ENCODE measurements at regions not wholly inside any gene's neighbourhood (a gene's known extent, or its start where the extent isn't known, plus 50 kb on each side); places are given as distances from the start of the nearest gene placed in this dataset.

DNA sequence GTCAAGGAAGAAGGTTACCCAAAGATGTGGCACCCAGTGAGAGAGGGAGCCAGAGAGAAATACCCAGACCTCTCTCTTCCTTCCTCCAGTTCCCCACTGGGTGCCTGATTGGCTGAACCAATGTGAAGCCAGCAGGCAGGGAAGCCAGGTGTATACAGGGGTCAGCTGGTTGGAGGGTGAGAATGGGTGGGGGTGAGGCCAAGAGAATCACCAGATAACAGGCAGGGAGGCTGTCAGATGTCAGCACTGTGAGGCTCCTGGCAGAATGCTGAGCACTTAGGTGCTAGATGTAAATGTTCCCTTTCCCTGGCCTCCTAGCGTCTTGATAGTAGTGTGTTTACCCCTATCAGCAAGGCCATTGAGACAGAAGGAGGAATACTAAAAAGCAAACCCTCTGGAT lies 104.0 kb upstream of the MGAT5 start:
- no peak for DNase-seq

DNA sequence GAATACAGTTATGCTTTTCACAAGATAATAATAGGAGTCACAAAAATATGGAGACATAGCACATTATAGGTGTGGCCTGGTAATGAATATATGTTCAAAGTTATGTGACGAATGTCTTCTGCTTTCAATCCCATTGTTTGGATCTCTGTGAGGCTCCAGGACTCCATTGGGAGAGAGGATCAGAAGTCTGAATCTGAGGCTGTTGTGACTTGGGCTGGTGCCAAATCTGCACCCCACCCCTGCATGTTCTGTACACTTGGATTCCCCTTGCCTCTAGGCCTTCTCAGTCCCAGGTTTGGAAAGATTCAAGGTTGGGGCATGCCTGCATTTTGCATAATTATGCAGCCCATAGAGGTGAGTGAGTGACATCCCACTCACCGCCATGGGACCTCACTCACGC lies 103.1 kb upstream of the MGAT5 start:
- DNase-seq, result no peak

DNA sequence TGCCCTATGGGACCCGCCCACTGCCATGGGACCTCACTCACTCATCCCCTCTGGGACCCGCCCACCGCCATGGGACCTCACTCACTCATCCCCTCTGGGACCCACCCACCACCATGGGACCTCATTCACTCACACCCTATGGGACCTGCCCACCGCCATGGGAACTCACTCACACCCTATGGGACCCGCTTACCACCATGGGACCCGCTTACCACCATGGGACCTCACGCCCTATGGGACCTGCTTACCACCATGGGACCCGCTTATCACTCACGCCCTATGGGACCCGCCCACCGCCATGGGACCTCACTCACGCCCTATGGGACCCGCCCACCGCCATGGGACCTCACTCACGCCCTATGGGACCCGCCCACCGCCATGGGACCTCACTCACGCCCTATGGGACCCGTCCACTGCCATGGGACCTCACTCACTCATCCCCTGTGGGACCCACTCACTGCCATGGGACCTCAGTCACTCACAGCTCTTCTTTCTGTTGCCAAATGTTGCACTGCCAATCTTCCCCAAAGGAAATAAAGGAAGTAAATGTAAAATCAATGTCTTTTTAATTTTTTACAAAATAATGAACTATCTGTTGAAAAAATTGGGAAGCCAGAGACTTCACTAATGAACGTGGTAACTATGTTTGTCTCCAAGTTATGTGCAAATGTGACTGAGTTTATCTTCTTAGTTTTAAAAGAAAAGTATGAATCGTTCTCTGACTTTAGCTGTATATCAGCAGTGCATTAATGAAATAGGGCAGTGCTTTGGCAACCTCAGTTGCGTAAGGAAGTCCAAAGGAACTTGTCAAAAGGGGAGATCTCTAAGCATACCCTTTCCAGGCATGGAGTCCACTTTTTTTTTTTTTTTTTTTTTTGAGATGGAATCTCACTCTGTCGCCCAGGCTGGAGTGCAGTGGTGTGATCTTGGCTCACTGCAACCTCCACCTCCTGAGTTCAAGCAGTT lies 101.5 kb upstream of the MGAT5 start:
- DNase-seq, result no peak

DNA sequence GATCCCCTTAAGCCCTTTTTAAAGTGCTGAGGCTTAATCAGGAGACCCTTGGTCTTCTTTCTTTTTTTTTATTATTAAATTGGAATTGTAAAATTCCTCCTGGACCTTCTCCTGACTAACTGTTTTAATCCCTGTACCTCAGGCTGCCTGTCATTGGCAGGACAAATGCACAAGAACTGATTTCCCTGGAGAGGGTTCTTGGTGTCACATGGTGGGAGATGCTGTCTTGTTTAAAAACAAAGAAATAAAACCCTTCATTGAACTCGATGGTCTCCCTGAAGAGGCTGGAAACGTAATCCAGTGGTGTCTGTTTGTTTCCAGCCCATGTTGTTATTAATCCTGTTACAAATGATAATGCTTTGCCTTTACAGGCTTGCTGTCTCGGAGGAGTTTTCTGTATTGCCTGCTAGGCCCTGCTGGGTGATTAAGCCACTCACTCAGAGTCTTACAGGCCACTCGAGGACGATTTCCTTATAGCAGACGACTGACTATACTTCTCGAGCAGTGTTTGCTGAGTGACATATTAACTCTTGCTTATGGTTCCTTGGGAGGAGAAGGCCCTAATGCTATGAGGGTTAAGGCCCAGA lies 100.5 kb upstream of the MGAT5 start:
- no peak for DNase-seq

DNA sequence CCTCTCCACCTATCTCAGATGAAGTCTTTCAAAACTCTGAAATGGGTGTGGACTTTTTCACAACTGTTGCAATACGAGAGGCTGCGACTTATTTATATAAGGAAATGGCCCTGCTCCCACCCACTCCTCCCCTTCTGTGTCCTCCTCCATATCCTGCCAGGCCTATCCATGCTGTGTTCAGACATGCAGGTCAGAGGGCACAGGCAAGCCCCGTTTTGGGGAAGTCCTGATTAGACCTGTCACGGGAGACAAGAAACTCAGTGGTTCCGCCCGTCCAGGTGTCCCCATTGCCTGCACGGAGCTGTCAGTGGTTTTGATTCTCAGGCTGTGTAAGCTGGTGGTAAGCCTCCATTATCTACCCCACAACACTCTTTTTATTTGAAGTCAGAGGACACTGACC lies 99.6 kb upstream of the MGAT5 start:
- no peak for DNase-seq

DNA sequence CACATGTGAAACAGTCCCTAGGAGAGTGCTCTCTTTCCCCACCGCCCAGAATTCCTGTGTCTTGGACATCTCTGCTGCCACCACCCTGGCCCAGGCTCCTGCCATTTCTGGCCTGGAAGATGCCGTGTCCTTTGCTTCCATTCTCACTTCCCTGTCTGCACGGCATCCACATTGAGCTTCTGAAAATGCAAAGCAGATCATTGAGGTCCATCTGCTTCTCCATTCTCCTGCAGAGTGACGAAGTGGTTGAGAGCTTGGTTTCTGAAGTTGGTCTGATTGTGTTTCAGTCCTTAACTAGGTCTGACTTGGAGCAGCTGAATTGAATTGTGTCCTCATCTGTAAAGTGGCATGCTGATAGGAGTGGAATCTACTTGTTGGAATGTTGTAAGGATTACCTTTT lies 98.7 kb upstream of the MGAT5 start:
- no peak for DNase-seq

DNA sequence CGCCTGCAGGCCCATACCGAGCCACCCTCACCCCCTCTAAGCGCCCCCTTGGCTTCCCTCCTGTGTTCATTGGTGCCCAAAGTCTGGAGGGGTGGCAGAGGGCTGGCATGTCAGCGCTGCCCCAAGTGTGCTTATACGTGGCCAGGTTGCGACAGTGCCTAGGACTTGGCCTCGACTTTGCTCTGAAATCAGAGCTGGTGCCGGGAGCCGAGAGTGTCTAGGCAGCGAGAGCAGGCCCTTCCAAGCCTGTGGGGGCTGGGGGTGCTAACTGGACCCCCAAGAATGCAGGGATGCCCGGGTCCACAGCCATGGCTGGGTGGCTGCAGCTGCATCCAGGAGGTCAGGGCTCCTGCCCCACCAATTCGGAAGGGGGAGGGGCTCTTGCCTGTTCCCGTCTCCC lies 95.6 kb upstream of the MGAT5 start:
- no peak for DNase-seq

DNA sequence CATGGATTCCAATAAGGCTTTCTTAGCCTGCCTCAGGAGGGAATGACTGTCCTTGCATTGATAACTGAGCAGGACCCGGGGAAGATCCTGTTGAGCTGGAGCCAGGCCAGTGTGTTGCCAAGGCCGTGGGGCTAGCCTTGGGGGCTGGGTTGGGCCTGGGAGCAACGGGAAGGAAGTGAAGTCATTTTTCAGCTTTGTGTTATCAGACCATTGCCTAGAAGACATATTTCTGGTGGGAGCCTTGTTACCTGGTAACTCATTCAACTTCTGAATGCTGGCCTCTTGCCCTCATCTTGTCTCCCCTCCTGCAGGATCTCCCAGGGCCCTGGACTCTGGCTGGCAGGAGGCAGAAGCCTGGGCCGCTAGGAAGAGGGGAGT lies 92.7 kb upstream of the MGAT5 start:
- no peak for DNase-seq

DNA sequence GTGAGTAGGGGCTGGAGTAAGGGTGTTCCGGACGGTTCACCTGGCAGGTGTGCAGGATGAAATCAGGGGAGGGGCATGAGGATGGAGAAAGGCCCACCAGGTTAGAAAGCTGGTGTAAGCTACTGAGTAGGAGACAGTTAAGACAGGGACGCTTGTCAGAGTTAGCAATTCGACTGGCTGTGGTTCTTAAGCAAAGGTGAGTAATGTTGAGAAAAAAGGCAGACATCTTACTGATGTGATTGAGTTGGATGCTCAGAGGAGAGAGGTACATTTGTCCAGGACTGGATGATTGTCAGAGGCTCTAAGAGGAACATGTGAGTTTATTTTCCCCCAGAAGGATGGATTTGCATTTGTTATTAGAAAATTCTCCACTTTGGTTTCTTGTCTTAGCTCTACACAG lies 90.5 kb upstream of the MGAT5 start:
- DNase-seq, result no peak

DNA sequence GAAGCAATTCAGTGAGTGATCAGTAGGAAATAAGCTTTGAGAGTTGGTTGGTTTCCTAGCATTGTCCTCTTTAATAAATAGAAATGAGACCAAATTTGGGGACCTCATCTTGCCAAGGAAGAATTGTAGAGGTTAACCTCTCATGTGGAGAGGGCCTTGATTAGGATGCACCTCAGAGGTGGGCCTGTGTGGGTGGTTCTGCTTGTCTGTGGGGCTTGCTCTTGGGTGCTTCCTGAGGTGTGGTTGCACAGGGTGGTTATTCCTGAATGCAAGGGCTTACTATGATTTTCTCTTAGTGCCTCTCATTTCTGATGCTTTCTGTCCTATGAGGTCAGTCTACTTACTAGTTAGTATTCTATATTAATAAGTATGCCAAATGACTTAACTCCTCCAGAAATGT lies 89.6 kb upstream of the MGAT5 start:
- DNase-seq, result no peak

DNA sequence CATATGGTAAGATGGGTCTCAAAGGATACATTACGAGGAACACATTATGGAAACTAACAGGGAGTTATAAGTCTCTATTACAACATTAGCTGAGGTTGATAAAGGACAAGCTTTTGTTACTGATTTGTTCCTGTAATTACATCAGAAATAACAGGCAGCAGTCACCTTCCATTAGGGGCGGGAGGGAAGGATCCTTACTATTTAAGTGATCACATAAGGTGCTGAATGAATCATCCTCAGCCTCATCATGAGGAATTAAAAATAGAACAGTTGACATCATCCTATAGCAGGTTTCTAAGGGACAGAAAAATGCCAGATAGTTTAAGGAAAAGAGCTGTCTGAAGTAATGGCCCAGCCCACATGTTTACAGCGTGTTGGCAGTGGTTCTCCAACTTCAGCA lies 86.9 kb upstream of the MGAT5 start:
- DNase-seq, result no peak

DNA sequence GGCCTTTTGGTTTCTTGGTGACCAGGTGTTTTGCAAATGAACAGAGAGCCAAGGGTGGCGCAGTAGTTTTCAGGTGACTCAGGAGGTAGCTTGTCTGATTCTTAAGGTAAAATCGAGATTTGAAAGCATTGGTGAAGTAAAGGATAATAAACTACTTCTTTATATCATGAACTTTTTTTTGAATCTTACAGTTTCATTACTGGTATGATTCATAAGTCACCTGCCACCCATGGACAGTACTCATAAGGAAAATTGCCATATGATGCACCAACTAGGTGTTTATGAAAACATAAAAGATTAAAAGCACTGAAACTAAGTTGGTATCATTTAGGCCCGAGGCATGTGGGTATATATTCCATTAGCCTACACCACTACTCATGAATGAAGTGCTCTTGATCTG lies 84.1 kb upstream of the MGAT5 start:
- DNase-seq, result no peak

DNA sequence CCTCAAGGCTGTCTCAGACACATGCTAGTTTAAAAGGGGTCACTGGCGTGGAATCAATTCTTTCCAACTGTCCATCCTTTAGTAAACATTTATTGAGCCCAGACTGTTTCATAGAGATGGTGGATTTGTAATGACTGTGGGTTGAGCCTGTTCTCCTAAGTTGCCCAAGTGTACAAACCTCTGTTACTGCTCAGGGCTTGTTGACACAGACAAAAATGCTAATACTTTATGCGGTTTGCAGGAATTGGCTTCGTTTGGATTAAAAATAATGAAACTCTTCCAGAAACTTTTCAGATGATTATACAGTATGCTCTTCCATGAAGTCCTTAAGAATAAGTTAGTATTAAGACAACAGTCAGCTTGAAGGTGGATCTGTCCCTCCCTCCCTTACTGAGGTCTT lies 83.6 kb upstream of the MGAT5 start:
- DNase-seq, result no peak

DNA sequence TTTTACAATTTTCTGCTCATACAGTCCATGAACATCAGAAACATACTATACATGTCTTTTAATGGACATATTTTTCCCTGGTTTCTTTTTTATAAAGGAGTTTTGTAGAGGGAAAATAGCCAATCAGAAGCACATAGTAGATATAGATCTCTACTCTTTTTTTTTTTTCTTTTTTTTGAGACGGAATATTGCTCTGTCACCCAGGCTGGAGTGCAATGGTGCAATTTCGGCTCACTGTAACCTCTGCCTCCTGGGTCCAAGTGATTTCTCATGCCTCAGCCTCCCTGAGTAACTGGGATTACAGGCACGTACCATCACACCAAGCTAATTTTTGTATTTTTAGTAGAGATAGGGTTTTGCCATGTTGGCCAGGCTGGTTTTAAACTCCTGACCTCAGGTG lies 83.2 kb upstream of the MGAT5 start:
- DNase-seq, result no peak

DNA sequence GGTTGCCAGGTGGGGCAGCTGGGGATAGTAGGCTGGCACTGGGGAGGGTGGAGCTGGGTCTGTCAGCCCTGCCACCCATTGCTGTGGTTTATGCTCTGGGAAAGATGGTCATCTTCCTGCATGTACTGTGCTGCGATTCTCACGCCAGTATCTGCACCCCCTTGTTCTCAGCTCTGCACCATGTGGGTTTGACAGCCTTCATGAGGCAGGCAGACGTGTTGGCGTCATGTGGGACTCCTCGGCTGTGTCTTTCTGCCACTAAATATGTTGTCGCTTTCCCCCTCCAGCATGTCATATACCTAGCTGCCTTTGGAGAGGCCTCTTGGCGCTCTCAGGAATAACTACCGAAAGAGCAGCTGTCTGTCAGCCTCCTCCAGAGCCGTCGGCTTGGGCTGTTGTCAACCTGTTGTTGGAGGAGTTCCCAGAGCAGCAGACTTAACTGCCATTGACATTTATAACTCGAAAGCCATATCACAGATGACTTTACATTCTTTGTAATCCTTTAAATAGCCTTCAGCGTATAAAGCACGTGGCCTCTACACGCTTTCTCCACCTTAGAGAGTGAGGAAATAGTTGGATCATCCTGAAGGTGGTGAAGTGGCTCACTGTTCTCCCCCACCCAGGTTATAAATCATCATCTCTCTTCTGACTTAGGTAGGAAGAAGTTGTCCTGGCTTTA lies 80.4 kb upstream of the MGAT5 start:
- DNase-seq, result no peak

DNA sequence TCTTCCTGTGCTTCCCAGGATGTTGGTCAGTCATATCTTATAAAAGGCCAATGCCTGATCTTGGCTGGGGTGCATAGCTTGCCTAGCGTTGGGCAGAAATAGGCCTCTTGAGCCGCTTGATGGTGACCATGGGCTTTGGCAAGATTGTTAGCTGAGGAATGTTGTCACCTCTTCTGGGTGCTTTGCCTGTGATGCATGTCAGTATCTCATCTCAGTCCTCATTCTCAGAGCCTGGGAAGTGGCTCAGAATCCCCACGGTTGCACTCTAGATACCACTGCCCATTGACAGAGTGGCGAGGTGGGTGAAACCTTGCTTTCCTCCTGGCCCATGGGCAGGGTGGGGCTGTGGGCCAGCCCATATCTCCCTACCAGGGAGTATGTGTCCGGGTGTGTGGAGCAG lies 79.2 kb upstream of the MGAT5 start:
- DNase-seq, result no peak

DNA sequence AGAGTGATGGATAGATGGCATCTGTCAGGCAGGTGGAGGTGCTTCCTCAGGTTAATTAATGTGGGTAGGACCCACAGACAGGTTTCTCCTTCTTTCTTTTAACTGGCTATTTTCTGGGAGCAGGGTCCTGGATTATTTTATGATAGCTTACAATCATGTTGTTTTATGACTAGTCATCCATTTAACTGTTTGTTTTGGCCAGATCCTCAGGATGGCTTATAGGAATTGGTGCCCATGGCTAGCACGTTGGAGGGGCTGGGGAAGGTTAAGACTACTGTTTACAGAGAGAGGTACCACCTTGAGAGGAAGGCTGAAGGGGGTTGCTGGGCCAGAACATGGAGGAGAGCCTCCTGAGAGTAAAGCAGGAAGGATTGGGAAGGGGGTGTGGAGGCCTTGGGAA lies 78.0 kb upstream of the MGAT5 start:
- no peak for DNase-seq

DNA sequence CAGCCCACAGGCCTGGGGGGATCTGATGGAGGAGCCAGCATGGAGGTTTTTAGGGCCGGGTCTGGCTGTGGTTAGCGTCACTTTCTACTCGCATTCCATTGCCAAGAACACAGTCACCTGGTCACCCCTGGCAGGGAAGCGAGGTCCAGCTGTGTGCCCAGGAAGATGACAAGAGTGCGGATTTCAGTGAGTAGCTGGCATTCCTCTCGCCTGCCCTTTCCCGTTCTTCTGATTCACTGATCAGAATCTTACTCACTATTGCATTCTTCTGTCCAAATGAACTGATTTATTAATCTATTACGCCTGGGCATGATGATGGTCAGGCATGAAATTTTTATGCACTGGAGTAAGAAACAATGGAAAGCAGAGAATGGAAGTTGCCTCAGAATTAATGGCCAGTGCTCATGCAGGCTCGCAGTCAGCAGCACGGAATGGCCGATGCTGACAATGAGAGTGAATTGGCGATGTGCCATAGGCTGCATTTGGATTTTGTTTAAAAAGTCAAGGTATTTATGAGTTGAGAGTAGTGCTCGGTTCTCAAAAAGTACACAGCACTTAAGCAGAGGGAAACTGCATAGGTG lies 76.4 kb upstream of the MGAT5 start:
- DNase-seq, result no peak

DNA sequence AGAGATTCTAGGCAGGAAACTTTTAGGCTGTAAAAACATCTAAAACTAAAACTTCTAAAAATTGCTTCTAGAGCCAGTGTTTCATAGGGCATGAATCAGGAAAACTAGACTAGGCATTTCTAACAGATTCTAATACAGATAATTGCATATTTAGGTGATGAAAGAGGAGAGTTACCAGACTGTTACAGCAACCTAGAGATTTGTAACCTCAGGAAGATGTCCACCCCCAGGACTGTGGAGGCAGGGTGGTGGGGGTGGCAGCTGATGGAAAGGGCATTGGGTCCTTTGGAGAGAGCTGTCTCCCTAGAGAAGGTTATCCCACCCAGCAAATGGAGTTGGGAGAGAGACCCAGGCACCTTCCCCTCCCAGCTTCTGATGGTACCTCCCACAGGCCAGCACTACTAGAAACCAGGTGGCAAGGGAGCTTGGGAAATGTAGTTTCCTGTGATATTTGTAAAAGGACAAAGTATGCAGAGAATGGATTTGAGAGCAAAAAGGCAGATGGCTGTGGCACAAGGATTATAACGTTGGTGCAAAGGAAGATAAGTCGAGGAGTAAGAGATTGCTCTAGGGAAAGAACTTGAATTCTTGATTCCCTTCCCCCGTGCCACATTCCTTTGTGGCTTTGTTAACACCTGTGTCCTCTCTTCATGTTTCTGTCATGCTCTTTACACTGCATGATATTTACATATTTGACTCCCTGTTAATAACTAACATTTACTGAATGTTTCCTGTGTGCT lies 75.6 kb upstream of the MGAT5 start:
- peak; percentile 24 for DNase-seq

DNA sequence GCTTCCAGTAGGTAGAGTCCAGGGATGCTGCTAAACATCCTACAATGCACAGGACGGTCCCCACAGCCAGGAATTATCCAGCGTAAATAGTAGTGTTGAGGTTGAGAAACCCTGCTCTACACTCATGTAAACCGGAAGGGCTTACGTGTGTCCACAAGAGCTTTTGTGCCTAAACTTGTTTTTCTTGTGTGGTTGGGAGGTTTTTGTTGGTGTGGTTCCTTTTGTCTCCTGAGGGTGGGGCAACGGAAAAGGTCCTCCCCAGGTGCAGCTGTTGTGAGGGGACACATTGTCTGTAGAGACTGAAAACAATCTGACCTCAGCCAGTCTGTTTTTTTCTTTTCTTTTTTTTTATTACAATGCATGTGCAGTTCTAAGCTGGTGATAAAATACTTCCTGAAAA lies 72.7 kb upstream of the MGAT5 start:
- peak; percentile 71 for DNase-seq

DNA sequence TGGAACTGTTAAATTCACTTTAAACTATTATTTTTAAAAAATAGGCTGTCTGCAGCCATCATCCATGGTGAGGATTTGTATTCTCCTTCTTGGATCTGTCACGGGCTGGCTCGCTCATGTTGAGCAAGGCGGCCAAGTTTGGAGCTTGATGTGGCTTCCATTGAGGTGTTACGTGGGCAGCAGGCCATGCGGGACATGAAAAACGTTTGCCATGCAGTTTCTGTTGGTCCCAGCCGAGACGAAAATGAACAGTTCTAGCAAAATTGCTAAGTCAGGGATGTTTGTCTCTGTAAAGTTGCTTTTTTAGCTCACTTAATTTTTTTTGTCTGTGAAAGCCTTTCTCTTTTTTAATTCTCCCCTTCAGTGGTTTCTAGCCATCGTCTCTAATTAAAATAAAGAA lies 70.2 kb upstream of the MGAT5 start:
- DNase-seq, result no peak

DNA sequence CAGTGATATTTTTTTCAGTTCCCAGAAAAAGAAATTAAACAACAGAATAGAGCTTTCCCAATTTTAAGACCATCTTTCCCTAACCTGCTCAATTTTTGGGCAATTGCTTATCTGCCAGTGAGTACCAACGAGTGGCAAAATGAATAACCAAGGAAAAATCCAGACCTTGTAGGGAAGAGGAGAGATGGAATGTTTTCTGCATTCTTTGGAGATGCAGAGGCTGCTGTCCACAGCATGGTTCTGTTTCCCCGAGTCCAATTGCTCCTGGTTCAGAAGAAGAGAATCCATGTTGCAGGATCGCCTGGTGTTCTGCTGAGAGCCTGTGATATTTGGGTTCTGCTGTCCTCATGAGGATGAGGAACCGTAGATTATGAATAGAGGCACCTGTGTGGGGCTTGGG lies 68.2 kb upstream of the MGAT5 start:
- no peak for DNase-seq
